NCI-H1930 (cell line): ENCODE measurements at regions not wholly inside any gene's neighbourhood (a gene's known extent, or its start where the extent isn't known, plus 50 kb on each side); places are given as distances from the start of the nearest gene placed in this dataset.

Experiments used
- DNase-seq, 2 experiments: peaks; one replicate each; lab custom pipeline; 2025; lab: John Stamatoyannopoulos, UW

DNA sequence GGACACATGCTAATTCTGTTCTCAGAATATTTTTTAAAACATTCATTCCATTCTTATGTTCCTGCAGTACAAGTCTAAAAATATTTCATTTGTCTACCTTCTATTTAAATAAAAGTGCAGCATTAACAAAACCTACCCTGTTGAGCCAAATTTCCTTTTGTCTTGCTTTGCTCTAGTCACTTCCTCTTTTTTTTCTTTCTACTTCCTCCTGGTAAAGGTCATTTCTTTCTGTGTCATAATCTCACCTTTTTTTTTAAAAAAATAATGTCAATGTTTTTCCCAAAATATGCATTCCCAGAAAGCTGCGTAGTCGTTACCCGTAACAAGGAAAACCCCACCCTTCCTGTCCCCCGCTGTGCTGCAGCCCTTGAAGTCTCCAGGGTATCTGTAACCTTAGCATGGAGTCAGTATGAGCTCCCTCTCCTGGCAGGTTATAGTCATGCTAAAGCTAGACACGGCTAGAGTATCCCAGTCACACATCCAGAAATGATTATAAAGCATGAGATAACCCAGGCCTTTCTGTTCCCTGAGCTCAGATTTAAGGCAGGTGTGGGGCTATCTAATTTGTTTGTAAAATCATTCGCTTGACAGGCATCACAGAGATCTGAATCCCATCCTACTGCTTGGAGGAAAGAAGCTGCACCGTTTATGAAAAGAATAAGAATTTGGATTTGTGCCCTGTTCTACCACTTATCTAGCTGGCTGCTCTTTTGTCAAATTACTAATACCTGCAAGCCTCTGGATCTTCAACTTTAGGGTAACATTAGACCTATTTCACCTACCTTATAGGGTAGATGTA, 51.1 kb upstream of the EED start:
- peak; percentile 29 to 56 for DNase-seq

DNA sequence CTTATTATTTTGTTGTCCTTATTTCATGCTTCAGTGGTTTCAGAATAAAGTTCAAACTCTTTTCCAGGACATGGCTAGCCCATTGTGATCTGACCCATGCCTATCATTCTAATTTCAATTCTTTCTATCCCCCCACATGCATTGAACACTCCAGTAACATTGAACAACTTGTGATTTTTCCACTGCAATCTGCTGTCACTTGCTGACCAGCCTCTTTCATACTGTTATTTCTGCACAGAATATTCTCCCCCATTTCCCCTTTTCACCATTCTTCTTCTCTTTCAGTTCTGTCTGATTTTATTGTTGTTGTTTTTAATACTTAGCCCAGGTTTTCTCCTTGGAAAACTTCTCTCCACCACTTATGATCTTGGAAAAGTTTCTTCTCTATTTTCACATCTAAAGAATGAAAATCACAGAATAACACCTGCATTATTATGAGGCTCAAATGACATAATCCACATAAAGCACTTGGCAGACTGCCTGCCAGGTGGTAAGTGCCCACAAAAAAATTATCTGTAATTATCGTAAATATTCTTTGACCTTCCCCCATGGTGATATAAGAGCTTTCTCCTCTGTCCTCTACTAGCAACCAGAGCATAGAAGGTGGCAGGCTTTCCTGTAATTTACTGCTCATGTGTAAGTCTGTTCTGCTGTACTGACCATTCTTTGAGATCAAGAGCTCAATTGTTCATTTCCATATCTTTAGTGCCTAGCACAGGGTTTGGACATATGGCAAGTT, 51.9 kb upstream of the EED start:
- DNase-seq, result no peak

DNA sequence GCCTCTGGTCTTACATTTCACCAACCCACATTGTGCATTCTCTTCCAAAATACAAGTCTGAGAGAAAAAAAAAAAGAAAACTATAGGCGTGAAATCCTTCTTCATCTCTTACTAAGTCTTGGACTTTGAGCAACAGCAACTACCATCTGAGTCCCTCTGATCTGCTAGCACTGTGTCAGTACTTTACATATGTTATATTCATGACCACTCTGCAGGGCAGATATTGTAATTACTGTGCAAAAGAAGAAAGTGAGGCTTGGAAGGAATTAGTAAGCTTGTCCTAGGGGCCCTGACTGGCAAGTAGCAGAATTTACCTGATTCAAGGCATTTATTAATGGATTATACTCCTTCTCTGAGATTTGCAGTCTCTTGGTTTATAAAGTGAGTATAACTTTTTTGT, 52.7 kb upstream of the EED start:
- no peak for DNase-seq

DNA sequence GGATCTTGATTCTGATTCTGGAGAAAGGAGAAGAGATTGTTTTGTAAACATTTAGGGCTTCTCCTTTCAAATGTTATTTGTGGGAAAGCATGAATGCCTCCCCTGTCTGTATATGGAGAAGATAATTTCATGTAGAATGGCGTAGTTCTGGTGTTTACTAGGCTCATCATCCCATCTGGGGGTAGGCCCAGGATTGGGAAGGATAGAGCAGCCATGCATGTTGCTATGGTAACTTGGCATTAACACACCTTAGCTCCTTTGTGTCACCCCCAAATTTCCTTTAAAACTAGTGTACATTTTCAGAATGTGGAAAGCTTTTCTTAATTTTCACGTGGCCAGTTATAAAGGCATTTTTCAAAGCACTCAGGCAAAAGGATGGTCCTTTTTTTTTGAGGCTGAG, 57.5 kb upstream of the EED start:
- no peak for DNase-seq

DNA sequence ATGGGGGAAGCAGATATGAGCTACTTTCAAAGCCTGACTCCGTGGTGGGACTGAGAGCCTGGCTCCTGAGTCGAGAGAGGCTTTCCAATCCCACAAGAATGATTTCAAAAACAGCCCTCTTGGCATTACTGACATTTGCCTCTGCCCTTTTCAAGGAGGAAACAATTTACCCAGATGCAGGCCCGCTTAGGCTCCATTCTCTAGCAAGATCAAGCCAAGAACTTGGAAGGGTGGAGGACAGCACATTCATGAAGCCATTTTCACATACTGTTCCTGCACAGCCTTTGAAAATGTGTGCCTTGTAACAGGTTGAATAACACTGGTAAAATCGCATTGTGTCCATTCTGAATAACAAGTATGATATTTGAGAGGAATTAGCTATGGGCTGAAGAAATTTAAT, 58.2 kb upstream of the EED start:
- DNase-seq, result no peak

DNA sequence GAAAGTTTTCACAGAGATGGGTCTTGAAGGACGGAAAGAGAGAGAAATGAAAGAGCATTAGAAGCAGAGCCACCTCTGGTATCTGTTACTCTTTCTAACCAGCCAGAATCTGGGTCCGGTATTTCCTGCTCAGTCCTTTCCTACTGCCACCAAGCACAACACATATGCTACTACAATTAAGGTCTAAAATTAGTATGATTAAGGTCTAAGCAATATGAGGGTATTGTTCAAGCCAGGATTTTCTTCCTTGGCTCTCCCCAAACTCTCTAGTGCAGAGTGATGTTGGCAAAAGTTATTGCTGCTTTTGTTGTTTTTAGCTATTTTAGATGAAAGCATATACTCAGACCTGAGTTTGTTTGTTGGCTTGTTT, 59.2 kb upstream of the EED start:
- DNase-seq, result no peak

DNA sequence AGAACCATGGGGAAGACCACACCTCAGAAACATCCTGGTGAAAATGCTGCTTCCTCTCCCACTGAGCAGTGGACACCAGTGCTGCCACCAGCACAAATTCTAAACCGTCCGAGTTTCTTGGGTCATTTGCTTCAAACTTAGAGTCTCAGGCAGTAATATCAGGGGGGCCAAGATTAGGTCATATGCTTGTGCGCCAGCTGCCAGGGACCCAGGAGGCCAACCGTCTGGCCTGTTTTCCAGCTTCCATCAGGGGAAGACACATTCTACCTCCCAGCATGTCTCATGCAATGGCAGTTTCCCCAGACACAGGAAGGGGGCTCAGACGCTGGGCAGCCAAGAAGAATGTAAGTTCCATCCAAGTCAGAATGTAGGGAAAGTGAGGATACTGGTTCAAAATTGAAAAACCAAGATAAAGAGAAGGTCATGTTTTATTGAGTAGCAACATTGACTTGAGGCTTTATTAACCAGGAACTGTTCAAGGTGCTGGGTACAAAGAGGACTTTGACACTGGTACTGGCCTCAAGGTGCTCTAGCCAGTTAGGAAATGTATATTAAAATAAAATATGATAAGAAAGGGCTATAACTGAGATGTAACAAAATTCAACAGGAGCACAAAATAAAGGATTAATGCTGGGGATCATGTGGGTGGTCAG, 59.7 kb upstream of the EED start:
- DNase-seq, result no peak

DNA sequence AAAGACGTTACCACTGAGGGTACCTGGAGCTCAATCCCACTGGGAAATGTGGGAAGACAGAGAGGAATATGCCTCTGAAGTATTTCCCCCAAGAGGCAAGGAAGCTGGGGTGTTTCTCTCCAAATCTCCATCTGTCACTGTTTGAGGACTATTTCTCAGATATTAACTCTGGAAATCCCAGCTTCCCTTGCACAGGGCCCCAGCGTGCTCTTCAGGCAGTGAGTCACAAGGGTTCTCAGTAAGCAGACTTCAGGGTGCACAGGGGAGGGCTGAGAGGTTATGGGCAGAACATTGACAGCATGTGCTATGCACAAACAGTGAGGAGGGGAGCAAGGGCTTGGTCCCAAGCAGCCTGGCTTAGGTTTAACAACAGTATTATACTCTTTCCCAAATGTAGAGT, 60.9 kb upstream of the EED start:
- no peak for DNase-seq

DNA sequence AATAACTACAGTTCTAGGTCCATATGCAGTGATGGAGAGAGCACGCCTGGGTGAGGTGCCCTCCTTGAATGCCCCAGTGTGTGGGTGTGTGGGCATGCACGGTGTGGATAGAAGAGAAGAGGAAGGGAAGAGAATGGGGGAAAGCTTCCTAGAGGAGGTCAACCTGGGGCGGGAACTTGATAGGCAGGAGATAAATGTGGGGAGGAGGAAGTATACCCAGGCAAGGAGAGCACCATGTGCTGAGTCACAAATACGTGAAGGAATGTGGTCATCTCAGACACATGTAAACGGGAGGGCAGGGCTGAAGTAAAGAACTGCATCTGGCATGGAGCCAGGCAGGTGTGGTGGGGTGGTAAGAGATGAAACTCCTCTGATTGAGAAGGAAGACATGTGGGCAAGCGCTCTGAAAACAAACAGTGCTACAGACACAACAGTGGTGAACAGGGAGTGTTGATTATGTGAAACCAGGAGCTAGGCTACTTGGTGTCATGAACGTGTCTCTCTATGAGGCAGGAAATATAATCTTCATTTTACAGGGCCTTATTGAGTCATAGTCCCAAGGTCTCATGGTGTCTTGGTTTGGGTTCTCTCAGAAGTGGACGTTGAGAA, 61.5 kb upstream of the EED start:
- DNase-seq, result no peak

DNA sequence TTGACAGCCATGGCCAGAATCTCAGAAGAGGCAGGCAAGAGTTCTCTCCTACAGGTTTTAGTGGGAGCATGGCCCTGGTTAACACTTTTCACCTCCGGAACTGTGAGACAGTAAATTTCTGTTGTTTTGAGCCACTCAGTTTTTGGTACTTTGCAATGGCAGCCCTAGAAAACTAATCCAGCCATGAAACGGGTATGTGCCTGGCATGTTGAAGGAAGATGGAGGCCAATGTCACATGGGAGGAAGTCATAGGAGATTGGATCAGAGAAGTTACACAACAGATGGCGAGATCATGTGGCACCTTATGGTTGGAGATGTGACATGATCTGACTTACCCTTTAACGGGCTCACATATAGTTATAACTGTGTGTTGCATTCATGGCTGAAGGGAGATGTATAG, 63.2 kb upstream of the EED start:
- DNase-seq, result no peak

DNA sequence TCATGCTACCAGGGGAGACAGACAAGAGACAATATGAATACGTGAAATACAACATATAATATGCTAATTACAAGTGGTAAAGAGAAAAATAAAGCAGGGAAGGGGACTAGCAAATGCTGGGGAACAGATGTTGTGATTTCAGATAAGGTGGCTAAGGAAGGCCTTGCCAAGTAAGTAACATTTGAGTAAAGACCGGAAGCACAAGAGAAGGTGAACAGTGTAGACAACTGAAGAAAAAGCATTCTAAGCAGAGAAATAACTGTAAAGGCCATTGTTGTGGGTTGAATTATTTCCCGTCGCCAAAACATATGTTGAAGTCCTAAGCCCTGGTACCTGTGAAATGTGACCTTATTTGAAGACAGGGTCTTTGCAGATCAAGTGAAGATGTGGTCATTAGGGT, 63.7 kb upstream of the EED start:
- no peak for DNase-seq

DNA sequence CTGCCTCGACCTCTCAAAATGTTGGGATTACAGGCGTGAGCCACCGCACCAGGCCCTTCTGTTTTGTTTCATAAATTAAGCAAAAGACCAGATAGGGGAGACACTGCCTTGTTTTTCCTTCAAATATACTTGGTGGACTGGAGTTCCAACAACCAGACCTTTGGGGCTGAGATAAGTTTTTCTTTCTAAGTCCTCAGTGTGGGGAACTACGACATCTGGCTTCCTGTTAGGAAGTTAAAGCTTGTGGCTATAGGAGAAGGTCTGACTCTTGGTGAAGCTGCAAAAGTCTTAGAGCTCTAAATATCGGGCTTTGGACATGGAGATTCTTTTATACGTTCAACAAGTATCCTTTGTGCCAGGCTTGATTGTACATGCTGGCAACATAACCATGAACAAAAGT, 64.1 kb upstream of the EED start:
- DNase-seq, result no peak

DNA sequence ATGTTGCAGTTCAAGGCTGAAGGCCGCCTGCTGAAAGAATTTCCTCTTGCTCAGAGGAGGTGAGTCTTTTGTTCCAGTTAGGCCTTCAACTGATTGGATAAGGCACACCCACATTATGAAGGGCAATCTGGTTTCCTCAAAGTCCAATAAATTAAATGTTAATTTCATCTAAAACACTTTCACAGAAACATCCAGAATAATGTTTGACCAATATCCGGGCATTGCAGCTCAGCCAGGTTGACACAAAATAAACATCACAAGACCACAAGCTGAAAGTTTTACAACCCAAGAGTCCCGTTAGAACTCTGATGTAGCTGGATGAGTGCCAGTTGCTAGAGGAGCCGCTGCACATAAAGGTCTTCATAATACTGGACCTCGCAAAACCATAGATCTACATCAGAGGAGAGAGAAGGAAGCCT, 64.9 kb upstream of the EED start:
- no peak for DNase-seq

DNA sequence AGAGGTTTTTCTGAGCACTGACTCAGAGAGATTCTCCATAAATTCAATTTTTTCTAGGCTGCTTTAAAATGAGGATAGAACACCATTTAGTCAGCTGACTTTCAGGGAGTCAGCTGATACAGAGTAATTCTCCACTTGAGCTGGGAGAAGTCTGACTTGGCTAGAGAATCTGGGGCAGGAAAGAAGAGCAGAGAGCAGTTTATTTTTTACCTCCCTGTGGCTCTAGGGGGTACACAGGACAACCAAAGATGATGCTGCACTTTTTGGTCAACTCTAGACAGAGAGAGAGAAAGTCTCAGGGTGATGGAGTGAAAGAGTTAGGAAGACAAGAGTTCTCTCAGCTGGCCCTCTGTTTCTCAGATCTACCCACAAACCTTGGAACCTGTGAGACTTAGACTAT, 67.3 kb upstream of the EED start:
- DNase-seq, result no peak

DNA sequence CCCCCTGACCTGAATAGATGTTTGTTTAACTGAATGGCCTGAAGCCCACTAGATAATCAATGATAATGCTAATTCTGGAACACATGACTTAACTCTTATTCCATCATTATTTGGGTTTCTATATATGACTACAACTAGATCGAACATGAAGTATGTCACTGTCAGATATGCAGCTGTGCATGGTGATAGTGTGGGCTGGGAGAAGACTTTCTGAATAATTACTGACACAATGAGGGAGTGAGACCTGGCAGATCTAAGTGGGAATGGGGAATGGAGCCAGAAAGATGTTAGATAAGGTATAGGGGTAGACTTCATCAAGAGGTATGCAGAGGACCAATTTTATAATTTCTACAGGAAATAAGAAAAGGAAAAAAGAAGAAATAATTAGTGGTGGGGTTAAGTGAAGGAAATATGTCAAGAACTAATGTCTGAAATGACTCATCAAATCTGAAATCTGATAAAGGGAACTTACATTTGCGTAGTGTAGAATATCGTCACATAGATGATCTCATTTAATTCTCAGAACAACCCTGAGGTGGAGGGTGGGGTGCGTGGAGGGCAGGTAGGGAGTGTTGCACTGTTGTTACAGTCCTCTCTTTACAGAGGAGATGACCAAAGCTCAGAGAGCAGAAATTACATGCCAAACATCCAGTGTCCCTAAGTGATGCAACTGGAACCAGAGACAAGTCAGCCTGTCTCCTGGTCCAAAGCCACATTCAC, 68.2 kb upstream of the EED start:
- DNase-seq, result no peak

DNA sequence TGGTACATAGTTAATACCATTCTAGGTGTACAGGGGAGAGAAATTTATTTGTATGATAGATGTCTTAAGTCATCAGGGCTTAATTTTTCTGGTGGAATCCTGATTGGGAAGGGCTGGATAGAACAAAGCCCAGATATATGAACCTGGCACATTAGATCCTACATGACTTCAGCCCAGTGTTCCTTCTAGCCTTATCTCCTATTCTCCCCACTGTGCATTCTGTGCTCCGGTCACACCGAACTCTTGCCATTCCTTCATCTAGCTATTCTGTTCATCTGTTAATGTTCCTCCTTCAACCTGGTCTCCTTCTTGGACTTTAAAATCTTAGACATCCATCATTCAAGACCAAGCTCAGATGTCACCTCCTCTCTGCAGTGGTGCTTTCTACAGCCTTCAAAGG, 68.9 kb upstream of the EED start:
- no peak for DNase-seq

DNA sequence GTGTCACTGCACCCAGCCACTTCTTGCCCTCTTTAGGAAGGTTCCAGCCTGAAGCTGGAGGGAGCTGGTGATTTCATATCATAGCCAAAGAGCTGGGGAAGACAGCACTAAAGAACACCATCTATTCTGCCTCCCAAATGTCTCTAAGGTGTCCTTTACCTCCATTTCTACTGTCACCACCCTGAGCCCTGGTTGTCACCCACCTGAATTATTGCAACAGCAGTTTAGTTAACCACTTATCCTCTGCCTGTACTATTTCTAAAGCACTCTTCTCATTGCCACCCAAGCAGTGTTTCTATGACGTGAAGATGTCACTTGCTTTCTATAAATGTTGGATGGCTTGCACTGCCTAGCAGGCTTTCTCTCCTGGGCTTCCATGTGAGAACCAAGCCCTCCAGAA, 69.4 kb upstream of the EED start:
- DNase-seq, result no peak

DNA sequence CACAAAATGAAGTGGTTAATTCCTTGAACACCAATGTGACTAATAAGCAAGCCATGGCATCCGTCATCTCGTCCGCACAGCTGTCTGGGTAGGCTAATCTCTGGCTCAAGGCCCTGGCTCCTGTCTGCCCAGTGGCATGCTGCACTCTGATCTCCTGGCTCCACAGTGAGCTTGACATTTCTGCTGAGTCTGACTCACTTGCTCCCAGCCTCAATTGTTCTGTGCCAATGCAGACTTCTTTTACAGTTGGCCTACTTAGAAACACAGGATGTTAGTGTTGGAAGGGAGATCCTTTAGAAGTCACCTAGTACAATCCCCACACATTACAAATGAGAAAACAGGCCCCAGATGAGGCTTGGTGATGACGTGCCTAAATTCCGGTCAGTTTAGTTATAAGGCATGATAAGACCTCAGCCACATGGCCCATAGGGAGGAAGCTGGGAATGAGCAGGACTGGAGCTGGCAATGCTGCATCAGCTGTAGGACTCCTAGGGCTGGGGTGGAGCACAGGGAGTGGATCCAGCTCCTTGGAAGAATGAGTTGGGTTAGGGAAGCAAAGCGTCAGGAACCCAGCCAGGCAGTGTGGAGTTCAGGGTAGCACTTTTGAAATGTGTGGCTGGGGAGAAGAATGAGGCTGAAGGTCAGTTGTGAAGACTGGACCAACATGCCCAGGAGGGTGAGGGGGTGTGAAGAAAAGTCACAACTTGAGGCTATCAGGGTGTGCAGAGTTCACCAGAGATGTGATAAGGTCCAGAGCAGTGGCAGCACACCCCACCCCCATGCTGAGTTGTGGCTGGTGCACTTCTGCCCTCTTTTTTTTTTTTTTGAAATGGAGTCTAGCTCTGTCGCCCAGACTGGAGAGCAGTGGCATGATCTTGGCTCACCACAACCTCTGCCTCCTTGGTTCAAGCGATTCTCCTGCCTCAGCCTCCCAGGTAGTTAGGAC, 70.2 kb upstream of the EED start:
- DNase-seq, result no peak

DNA sequence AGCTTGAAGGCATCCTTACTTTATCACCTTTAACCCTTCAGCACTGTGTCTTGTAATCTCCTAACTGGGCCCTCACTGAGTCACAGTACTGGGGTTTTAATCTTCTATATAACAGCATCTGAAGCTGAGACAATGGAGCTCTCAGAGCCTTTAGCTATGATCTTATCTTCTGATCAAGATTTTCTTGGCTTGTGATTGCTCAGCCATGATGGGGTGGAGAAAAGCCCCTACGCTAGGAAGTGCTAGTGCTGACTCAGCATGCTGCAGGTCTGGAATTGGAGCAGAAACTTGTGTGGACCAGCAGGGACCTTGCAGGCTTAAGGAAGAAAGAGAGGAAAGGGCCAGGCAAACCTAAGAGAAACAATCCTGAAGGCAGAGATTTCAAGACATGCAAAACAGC, 71.7 kb upstream of the EED start:
- DNase-seq, result no peak

DNA sequence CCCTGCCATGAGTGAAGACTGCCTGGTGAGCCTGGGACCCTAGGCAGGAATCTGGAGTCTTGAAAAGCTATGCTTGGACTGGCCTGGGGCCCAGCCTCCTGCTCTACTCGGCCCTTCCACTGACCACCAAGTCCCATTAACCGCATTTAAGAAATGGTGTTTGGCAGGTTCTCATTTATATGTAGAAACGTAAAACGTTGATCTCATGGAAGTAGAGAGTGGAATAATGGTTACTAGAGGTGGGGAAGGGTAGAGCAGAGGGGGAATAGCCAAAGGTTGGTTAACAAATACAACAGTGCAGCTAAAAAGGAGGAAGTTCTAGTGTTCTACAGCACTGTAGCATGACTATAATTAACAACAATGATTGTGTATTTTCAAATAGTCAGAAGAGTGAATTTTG, 72.9 kb upstream of the EED start:
- no peak for DNase-seq

DNA sequence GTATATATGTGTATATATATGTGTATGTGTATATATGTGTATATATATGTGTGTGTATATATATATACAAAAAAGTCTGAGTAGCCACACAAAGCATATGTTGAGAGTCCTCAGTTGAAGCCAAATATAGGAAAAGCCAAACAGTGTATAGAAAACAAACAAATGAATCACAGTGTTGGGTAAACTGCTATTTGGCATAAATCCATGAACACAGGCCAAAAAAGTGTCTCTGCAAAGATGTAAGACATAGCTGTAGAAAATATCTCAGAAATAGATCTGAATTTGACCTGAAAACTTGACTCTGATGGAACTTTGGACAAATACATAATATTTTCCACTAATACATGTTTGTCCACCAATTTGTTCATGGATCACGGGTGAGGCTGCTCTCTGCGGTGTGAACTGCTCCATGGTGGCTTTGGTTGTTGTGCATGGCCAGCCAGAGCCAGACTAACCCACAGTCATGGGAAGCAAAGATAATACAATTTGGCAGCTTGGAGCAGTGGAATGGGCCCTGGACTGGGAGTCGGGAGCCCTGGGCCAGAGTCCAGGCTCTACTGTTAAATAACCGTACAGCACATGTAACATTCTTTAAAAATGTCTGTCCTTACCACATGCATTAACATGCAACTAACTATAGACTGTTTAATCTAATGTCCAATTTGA, 76.9 kb upstream of the EED start:
- DNase-seq, result no peak
